BLaER1 treated with 17β-estradiol and CSF1 and Interleukin-3, amounts not matched to agents 10 nM and 100 nM (cell line): ENCODE measurements at regions not wholly inside any gene's neighbourhood (a gene's known extent, or its start where the extent isn't known, plus 50 kb on each side); places are given as distances from the start of the nearest gene placed in this dataset.
A peak's percentile ranks its signal among the peaks of the same experiment; 100 is the strongest.

ENCODE experiments used
- H3K27ac ChIP-seq, 11 experiments: shearing (Covaris generic); formaldehyde crosslinking; 2 replicates each; pipeline ENCODE4 v1.8.1; 2022
- H3K27me3 ChIP-seq, 11 experiments: shearing (Covaris generic); formaldehyde crosslinking; 2 replicates each; pipeline ENCODE4 v1.8.1; 2022
- H3K36me3 ChIP-seq, 11 experiments: shearing (Covaris generic); formaldehyde crosslinking; 2 replicates each; pipeline ENCODE4 v1.8.1; 2022
- H3K4me1 ChIP-seq, 10 experiments: shearing (Covaris generic); formaldehyde crosslinking; 2 replicates each; pipeline ENCODE4 v1.8.1; 2022
- H3K4me2 ChIP-seq, 11 experiments: shearing (Covaris generic); formaldehyde crosslinking; 2 replicates each; pipeline ENCODE4 v1.8.1; 2022
- H3K4me3 ChIP-seq, 10 experiments: shearing (Covaris generic); formaldehyde crosslinking; 2 replicates each; pipeline ENCODE4 v1.8.1; 2022
- H3K9ac ChIP-seq, 11 experiments: shearing (Covaris generic); formaldehyde crosslinking; 2 replicates each; pipeline ENCODE4 v1.8.1; 2022
- H3K9me3 ChIP-seq, 11 experiments: shearing (Covaris generic); formaldehyde crosslinking; replicated peaks in 1 of 11; 2 replicates each; pipeline ENCODE4 v1.8.1; 2022
- H4K20me1 ChIP-seq, 11 experiments: shearing (Covaris generic); formaldehyde crosslinking; 2 replicates each; pipeline ENCODE4 v1.8.1; 2022
- Cebpa-rat ChIP-seq, 11 experiments: shearing (Covaris generic); IDR thresholded peaks; 2 replicates each; pipeline ENCODE4 v1.8.1; 2022

GRCh38 chr4:182170417-182170935 lies 72.7 kb upstream of the TENM3 start:
- Histone ChIP-seq H3K4me3 (no peak overlapping the region), H3K4me2 (no peak overlapping the region), H3K27me3 (no peaks in the 10 kb centered on the region), H4K20me1 (peaks cover 0 to 24% (median 0%) of the 10 kb centered on the region in 11 experiments; a peak in 3 of 22 replicates), H3K9ac (no peak overlapping the region), H3K4me1 (no peaks in the 10 kb centered on the region), H3K36me3 (peaks cover 0 to 4% (median 0%) of the 10 kb centered on the region in 11 experiments; a peak in 1 of 22 replicates), H3K27ac (no peak overlapping the region), H3K9me3 (no peaks in the 10 kb centered on the region)
- no peak for TF ChIP-seq Cebpa-rat (IDR thresholded peaks at IDR 0.05)

DNA sequence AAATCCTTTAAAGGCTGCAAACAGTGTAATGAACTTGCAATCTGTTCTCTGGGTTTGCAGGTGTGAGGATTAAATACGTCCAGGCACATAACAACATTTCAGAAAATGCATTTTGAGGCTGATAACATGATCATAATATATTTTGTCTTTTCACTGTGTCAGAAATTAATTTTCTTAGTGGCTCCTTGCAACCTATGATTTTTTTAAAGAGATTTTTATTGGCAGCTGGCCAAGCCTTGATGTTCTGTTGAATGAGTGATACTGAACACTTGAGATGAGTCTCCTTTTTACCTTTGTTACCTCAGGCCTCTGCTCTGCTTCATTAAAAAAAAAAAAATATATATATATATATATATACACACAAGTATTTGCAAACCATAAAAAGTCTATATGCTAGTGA lies 68.2 kb upstream of the TENM3 start:
- Histone ChIP-seq H3K4me1 (peaks cover 4 to 13% (median 11%) of the 10 kb centered on the region in 10 experiments), H3K27me3 (no peaks in the 10 kb centered on the region), H3K9me3 (no peaks in the 10 kb centered on the region), H3K4me3 (no peak overlapping the region), H3K36me3 (no peaks in the 10 kb centered on the region), H4K20me1 (peaks cover 0 to 16% (median 0%) of the 10 kb centered on the region in 11 experiments; a peak in 3 of 22 replicates), H3K4me2 (no peak overlapping the region), H3K27ac (no peak overlapping the region), H3K9ac (no peak overlapping the region)
- no peak for TF ChIP-seq Cebpa-rat (IDR thresholded peaks at IDR 0.05)

GRCh38 chr4:182175788-182176519 lies 67.2 kb upstream of the TENM3 start:
- no peak for TF ChIP-seq Cebpa-rat (IDR thresholded peaks at IDR 0.05)
- Histone ChIP-seq H3K4me3 (no peak overlapping the region), H3K27ac (no peak overlapping the region), H3K4me1 (peaks cover 4 to 15% (median 13%) of the 10 kb centered on the region in 10 experiments), H3K4me2 (no peak overlapping the region), H3K9ac (no peak overlapping the region), H3K36me3 (no peaks in the 10 kb centered on the region), H3K27me3 (no peaks in the 10 kb centered on the region), H4K20me1 (peaks cover 0 to 16% (median 0%) of the 10 kb centered on the region in 11 experiments; a peak in 3 of 22 replicates), H3K9me3 (no peaks in the 10 kb centered on the region)

DNA sequence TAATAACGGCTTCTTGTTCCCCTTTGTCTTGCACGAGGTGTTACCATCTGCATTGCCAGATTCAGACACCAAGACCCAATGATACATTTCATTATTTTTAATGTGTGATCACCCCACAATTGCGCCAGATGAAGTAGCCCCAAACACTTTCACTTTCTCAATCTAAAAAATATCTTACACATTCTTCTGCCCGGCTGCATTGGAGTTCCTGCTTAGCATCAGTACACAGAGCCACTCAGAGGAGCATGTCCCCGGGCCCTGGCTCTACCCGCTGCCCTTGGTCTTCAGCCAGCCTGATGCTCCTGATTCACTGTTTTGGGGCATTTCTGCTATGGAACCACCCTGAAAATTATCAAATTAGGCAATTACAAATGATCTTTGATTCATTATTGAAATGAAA lies 66.0 kb upstream of the TENM3 start:
- Histone ChIP-seq H3K27me3 (no peaks in the 10 kb centered on the region), H3K4me2 (no peak overlapping the region)
- no peak for TF ChIP-seq Cebpa-rat (IDR thresholded peaks at IDR 0.05)

DNA sequence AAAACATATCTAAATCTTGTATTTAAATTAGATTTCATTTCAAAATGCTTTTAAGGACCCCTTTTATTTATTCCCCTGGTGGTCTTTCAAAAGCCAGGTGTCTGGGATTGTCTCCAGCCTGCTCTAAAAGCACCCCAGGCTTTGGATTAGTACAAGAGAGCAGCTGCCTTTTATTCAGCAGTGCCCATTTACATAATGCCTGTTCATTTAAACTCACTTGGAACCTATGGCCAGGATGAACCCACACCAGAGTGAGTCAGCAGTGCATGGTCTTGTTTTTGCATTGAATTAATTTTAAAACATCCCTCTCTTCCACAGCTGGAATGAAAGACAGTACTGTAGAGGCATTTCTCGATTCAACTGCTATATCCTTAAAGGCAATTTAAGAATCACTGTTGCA lies 64.1 kb upstream of the TENM3 start:
- no peak for TF ChIP-seq Cebpa-rat (IDR thresholded peaks at IDR 0.05)
- peak overlapping the region in 3 of 11 experiments; percentile 14 to 27 (median 15); a peak in 3 of 22 replicates for H3K27ac ChIP-seq
- no peak overlapping the region for H3K4me3 ChIP-seq

More for the DNA sequence above, 66.0 kb upstream of the TENM3 start:
- H3K27ac ChIP-seq: no peak overlapping the region
- H3K4me1 ChIP-seq: peaks cover 4 to 15% (median 13%) of the 10 kb centered on the region in 10 experiments
- H4K20me1 ChIP-seq: peaks cover 0 to 16% (median 0%) of the 10 kb centered on the region in 11 experiments; a peak in 3 of 22 replicates
- no peak overlapping the region for H3K4me3 ChIP-seq
- no peaks in the 10 kb centered on the region for H3K36me3 ChIP-seq
- no peaks in the 10 kb centered on the region for H3K9me3 ChIP-seq
- H3K9ac ChIP-seq: no peak overlapping the region

GRCh38 chr4:182179751-182180150 lies 63.5 kb upstream of the TENM3 start:
- Histone ChIP-seq H3K27ac (peak overlapping the region in 3 of 11 experiments; percentile 14 to 27 (median 15); a peak in 3 of 22 replicates), H3K4me2 (peak overlapping the region in 10 of 11 experiments; percentile 4 to 79 (median 30); a peak in 12 of 22 replicates), H3K9me3 (no peaks in the 10 kb centered on the region), H3K4me1 (peaks cover 4 to 15% (median 13%) of the 10 kb centered on the region in 10 experiments), H3K36me3 (no peaks in the 10 kb centered on the region), H3K9ac (peak overlapping the region in 1 of 11 experiments; percentile 38; a peak in 1 of 22 replicates), H3K27me3 (no peaks in the 10 kb centered on the region), H4K20me1 (peaks cover 0 to 16% (median 0%) of the 10 kb centered on the region in 11 experiments; a peak in 3 of 22 replicates), H3K4me3 (no peak overlapping the region)
- no peak for TF ChIP-seq Cebpa-rat (IDR thresholded peaks at IDR 0.05)

More for the DNA sequence above, 64.1 kb upstream of the TENM3 start:
- Histone ChIP-seq H4K20me1 (peaks cover 0 to 16% (median 0%) of the 10 kb centered on the region in 11 experiments; a peak in 3 of 22 replicates), H3K27me3 (no peaks in the 10 kb centered on the region), H3K36me3 (no peaks in the 10 kb centered on the region), H3K9me3 (no peaks in the 10 kb centered on the region), H3K9ac (peak overlapping the region in 1 of 11 experiments; percentile 38; a peak in 1 of 22 replicates), H3K4me1 (peaks cover 4 to 15% (median 13%) of the 10 kb centered on the region in 10 experiments), H3K4me2 (peak overlapping the region in 10 of 11 experiments; percentile 6 to 79 (median 38); a peak in 16 of 22 replicates)

DNA sequence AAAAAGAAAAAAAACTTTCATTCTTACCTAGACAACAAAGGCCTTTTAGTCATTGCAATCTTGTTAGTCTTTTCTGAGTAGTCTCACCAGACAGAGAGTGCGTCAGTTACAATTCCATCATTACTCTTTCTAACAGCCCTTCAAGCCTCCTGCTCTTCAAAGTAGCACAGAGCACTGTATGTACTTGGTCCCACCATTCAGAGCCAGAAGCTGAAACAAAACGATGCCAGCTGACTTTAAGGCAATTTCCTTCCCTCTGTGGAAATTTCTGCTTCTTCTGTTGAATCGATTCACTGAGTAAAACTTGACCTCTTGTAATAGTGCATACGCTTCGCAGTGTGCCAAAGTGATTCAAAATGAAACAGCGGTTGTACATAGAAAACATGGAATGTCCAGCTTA lies 57.7 kb upstream of the TENM3 start:
- Histone ChIP-seq H3K36me3 (no peaks in the 10 kb centered on the region), H3K9me3 (no peaks in the 10 kb centered on the region), H3K4me1 (peaks cover 0 to 13% (median 7%) of the 10 kb centered on the region in 10 experiments; a peak in 11 of 20 replicates), H4K20me1 (peaks cover 0 to 11% (median 0%) of the 10 kb centered on the region in 11 experiments; a peak in 3 of 22 replicates), H3K4me2 (no peak overlapping the region), H3K9ac (no peak overlapping the region), H3K4me3 (no peak overlapping the region), H3K27me3 (no peaks in the 10 kb centered on the region), H3K27ac (no peak overlapping the region)
- no peak for TF ChIP-seq Cebpa-rat (IDR thresholded peaks at IDR 0.05)

DNA sequence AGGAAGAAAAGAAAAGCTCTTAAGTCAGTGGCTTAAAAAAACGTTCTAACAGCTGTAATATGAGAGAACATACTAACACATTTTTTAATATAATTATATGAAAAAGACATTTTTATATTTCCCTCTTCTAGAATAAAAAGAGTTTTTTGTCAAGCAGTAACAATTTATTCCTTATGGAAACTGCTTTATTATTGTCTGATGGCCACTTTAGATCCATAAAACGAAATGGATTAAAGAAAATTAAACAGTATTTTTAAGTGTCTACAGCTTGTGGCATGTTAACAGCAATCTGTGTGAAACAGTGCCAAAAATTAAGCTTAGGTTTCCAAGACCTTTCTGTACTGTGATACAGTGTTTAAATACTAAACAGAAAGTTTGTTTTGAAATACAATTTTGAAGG lies 55.5 kb upstream of the TENM3 start:
- Histone ChIP-seq H3K36me3 (no peaks in the 10 kb centered on the region), H3K27me3 (no peaks in the 10 kb centered on the region), H3K4me1 (peaks cover 0 to 13% (median 7%) of the 10 kb centered on the region in 10 experiments; a peak in 11 of 20 replicates), H3K9ac (no peak overlapping the region), H3K4me2 (no peak overlapping the region), H4K20me1 (peaks cover 0 to 15% (median 0%) of the 10 kb centered on the region in 11 experiments; a peak in 2 of 22 replicates), H3K9me3 (no peaks in the 10 kb centered on the region), H3K27ac (no peak overlapping the region), H3K4me3 (no peak overlapping the region)
- no peak for TF ChIP-seq Cebpa-rat (IDR thresholded peaks at IDR 0.05)

- H3K9me3 ChIP-seq: no peaks in the 10 kb centered on the region
- no peaks in the 10 kb centered on the region for H3K27me3 ChIP-seq
- H3K4me2 ChIP-seq: no peak overlapping the region
- TF ChIP-seq Cebpa-rat (IDR thresholded peaks at IDR 0.05): no peak
- no peak overlapping the region for H3K4me3 ChIP-seq
- H3K27ac ChIP-seq: no peak overlapping the region
- H3K4me1 ChIP-seq: peaks cover 0 to 13% (median 7%) of the 10 kb centered on the region in 10 experiments; a peak in 11 of 20 replicates
- H4K20me1 ChIP-seq: peaks cover 0 to 18% (median 0%) of the 10 kb centered on the region in 11 experiments; a peak in 2 of 22 replicates
- no peak overlapping the region for H3K9ac ChIP-seq
- H3K36me3 ChIP-seq: no peaks in the 10 kb centered on the region
Measured at GRCh38 chr4:182188622-182189021, 54.6 kb upstream of the TENM3 start.
